OCI-LY7 (cell line): ENCODE measurements at regions not wholly inside any gene's neighbourhood (a gene's known extent, or its start where the extent isn't known, plus 50 kb on each side); places are given as distances from the start of the nearest gene placed in this dataset.
"Not testable (repeated sequence)": the region's sequence is repeated elsewhere in the genome, so short reads cannot be mapped to it uniquely, and the experiment has no call there.

Source experiments
- BruUV-seq: library from RNA; stranded (reverse); fragments of 400-500 nt; replicated peaks from 2 replicates; lab custom pipeline; 2021; lab: Mats Ljungman, UMichigan
- CTCF ChIA-PET: fragments of 300-600 bp; sonication (Branson Sonifier 250); formaldehyde crosslinking; loops from one replicate; lab custom pipeline; 2022; ENCODE audit warnings: antibody characterized with exemption; ENCODE audit not compliant: unreplicated experiment; lab: Charles Lee
- POLR2A ChIA-PET: fragments of 300-600 bp; sonication (Branson Sonifier 250); formaldehyde crosslinking; loops from one replicate; lab custom pipeline; 2022; ENCODE audit warnings: antibody characterized with exemption; lab: Charles Lee
- DNase-seq: peaks from one replicate; pipeline ENCODE4 v3.0.0-alpha.2; 2015; ENCODE audit warnings: low spot score
- H2AFZ ChIP-seq: fragments of 200-600 bp; sonication (generic), shearing (Covaris generic); 2 replicates; pipeline ENCODE4 v1.6.1; 2014; ENCODE audit warnings: mild to moderate bottlenecking, antibody characterized with exemption, low read length, moderate library complexity
- H3K27ac ChIP-seq: fragments of 200-600 bp; sonication (generic); 2 replicates; pipeline ENCODE4 v1.5.1; 2014; ENCODE audit warnings: mixed run types, low read depth, mild to moderate bottlenecking, moderate library complexity, low read length, inconsistent platforms; ENCODE audit not compliant: poor library complexity, severe bottlenecking
- H3K36me3 ChIP-seq: fragments of 200-600 bp; sonication (generic); 2 replicates; pipeline ENCODE4 v1.6.1; 2014; ENCODE audit warnings: mild to moderate bottlenecking, antibody characterized with exemption, low read length, moderate library complexity, mixed read lengths; ENCODE audit not compliant: insufficient read depth
- H3K4me1 ChIP-seq: fragments of 200-600 bp; sonication (generic); 2 replicates; pipeline ENCODE4 v1.5.1; 2014; ENCODE audit warnings: mild to moderate bottlenecking, low read length; ENCODE audit not compliant: insufficient read depth, poor library complexity, severe bottlenecking
- H3K4me2 ChIP-seq: fragments of 200-600 bp; sonication (generic); 2 replicates; pipeline ENCODE4 v1.6.1; 2014; ENCODE audit warnings: mild to moderate bottlenecking, low read length
- H3K4me3 ChIP-seq: fragments of 200-600 bp; sonication (generic); 2 replicates; pipeline ENCODE4 v1.5.1; 2014; ENCODE audit warnings: mild to moderate bottlenecking, low read depth, low read length; ENCODE audit not compliant: poor library complexity, severe bottlenecking
- H3K79me2 ChIP-seq: fragments of 200-600 bp; sonication (generic); 2 replicates; pipeline ENCODE4 v1.6.1; 2016; ENCODE audit warnings: low read depth, mild to moderate bottlenecking, low read length, moderate library complexity, mixed read lengths; ENCODE audit not compliant: insufficient read depth
- H3K9me2 ChIP-seq: fragments of 200-600 bp; sonication (generic); 2 replicates; pipeline ENCODE4 v1.6.1; 2016; ENCODE audit warnings: mild to moderate bottlenecking, low read length, mixed read lengths; ENCODE audit not compliant: insufficient read depth
- H3K9me3 ChIP-seq: fragments of 200-600 bp; sonication (generic); 2 replicates; pipeline ENCODE4 v1.6.1; 2014; ENCODE audit warnings: mild to moderate bottlenecking, mixed run types, low read length, mixed read lengths
- H4K20me1 ChIP-seq: fragments of 200-600 bp; sonication (generic); 2 replicates; pipeline ENCODE4 v1.6.1; 2014; ENCODE audit warnings: mild to moderate bottlenecking, antibody characterized with exemption, low read length, moderate library complexity, mixed read lengths; ENCODE audit not compliant: insufficient read depth
- CTCF ChIP-seq: fragments of 200-600 bp; sonication (generic); conservative IDR thresholded peaks from 2 replicates; pipeline ENCODE4 v1.5.1; 2014; ENCODE audit warnings: mild to moderate bottlenecking, antibody characterized with exemption, low read length, moderate library complexity, mixed read lengths
- EZH2phosphoT487 ChIP-seq: fragments of 200-600 bp; sonication (generic); IDR thresholded peaks from 2 replicates; pipeline ENCODE4 v1.6.1; 2018; ENCODE audit warnings: low read depth, borderline replicate concordance, mild to moderate bottlenecking, mixed run types, antibody characterized with exemption, low read length, moderate library complexity, mixed read lengths
- intact Hi-C: fragments of 100-400 bp; cut with micrococcal nuclease; formaldehyde crosslinking; loops from one replicate; pipeline ENCODE4 v1.10.0; 2022; ENCODE audit not compliant: unreplicated experiment

GRCh38 chr3:89957451-89957850 is 850.0 kb downstream of the EPHA3 start:
- ChIA-PET POLR2A (no interaction called here), CTCF (no interaction called here)
- Histone ChIP-seq H2AFZ (no peak overlapping the region), H4K20me1 (no peaks in the 10 kb centered on the region), H3K4me3 (no peak overlapping the region), H3K9me3 (no peaks in the 10 kb centered on the region), H3K27ac (no peak overlapping the region), H3K36me3 (no peaks in the 10 kb centered on the region), H3K4me2 (no peak overlapping the region), H3K4me1 (no peaks in the 10 kb centered on the region), H3K79me2 (no peaks in the 10 kb centered on the region), H3K9me2 (no peaks in the 10 kb centered on the region)
- BruUV-seq = no TSS peak
- intact Hi-C loops = no loop called here
- TF ChIP-seq CTCF = no peak
- no peak for TF ChIP-seq EZH2phosphoT487
- no peak for DNase-seq

GRCh38 chr3:89958163-89958562 is 850.7 kb downstream of the EPHA3 start:
- H3K27ac ChIP-seq, H2AFZ ChIP-seq, H3K4me2 ChIP-seq, H3K4me3 ChIP-seq, H3K9me3 ChIP-seq, H3K9me2 ChIP-seq, DNase-seq, POLR2A ChIA-PET, intact Hi-C loops, BruUV-seq, H4K20me1 ChIP-seq, H3K4me1 ChIP-seq, CTCF ChIA-PET, H3K79me2 ChIP-seq, H3K36me3 ChIP-seq: not testable (repeated sequence)

- ChIA-PET CTCF (no interaction called here), POLR2A (interaction anchor here (0.7 kb wide), 1 partner anchor 408 kb away, joined by 4 read pairs; no protein-coding TSS in a partner anchor)
- no peaks in the 10 kb centered on the region for H3K36me3 ChIP-seq
- no TSS peak for BruUV-seq
- H4K20me1 ChIP-seq = no peaks in the 10 kb centered on the region
- no peaks in the 10 kb centered on the region for H3K79me2 ChIP-seq
- TF ChIP-seq EZH2phosphoT487 (no peak), CTCF (no peak)
- H3K4me3 ChIP-seq = no peak overlapping the region
- intact Hi-C loops = no loop called here
- H3K27ac ChIP-seq = no peak overlapping the region
- no peak overlapping the region for H2AFZ ChIP-seq
- no peak overlapping the region for H3K4me2 ChIP-seq
- H3K4me1 ChIP-seq = no peaks in the 10 kb centered on the region
- DNase-seq = no peak
- no peaks in the 10 kb centered on the region for H3K9me2 ChIP-seq
- 0 out of 2 replicates have a peak, but pooled peaks cover 4% of the 10 kb centered on the region for H3K9me3 ChIP-seq
Measured at GRCh38 chr3:89964347-89964746, 856.9 kb downstream of the EPHA3 start.
